ENCODE measurements at regions not wholly inside any gene's neighbourhood (a gene's known extent, or its start where the extent isn't known, plus 50 kb on each side); places are given as distances from the start of the nearest gene placed in this dataset.

GRCh38 chr9:73451003-73451402, 299.3 kb downstream of the ANXA1 start:
- no peak for TF ChIP-seq CTCF (IDR thresholded peaks at IDR 0.05; ENCODE audit: borderline replicate concordance, control extremely low read depth, extremely low read depth, insufficient read depth, missing control alignments)
- in situ Hi-C loops (cut with MboI; ENCODE audit: low sequenced_read_pairs, unreplicated experiment), result no loop called here
- DNase-seq (ENCODE audit: low spot score), result no peak

GRCh38 chr9:73459817-73460216, 308.2 kb downstream of the ANXA1 start:
- no peak for TF ChIP-seq CTCF (IDR thresholded peaks at IDR 0.05; ENCODE audit: borderline replicate concordance, control extremely low read depth, extremely low read depth, insufficient read depth, missing control alignments)
- in situ Hi-C loops (cut with MboI; ENCODE audit: low sequenced_read_pairs, unreplicated experiment), result no loop called here
- no peak for DNase-seq (ENCODE audit: low spot score)

- no peak for DNase-seq (ENCODE audit: low spot score)
- in situ Hi-C loops (cut with MboI; ENCODE audit: low sequenced_read_pairs, unreplicated experiment), result no loop called here
- no peak for TF ChIP-seq CTCF (IDR thresholded peaks at IDR 0.05; ENCODE audit: borderline replicate concordance, control extremely low read depth, extremely low read depth, insufficient read depth, missing control alignments)
Observed at GRCh38 chr9:73468716-73469115, 317.1 kb downstream of the ANXA1 start.

- TF ChIP-seq CTCF (IDR thresholded peaks at IDR 0.05; ENCODE audit: borderline replicate concordance, control extremely low read depth, extremely low read depth, insufficient read depth, missing control alignments), result no peak
- in situ Hi-C loops (cut with MboI; ENCODE audit: low sequenced_read_pairs, unreplicated experiment), result no loop called here
- no peak for DNase-seq (ENCODE audit: low spot score)
Observed at GRCh38 chr9:73470766-73471165, 319.1 kb downstream of the ANXA1 start.

- in situ Hi-C loops (cut with MboI; ENCODE audit: low sequenced_read_pairs, unreplicated experiment), result no loop called here
- no peak for TF ChIP-seq CTCF (IDR thresholded peaks at IDR 0.05; ENCODE audit: borderline replicate concordance, control extremely low read depth, extremely low read depth, insufficient read depth, missing control alignments)
Observed at GRCh38 chr9:73474002-73474600, 322.4 kb downstream of the ANXA1 start.

GRCh38 chr9:73474625-73475024, 323.0 kb downstream of the ANXA1 start:
- DNase-seq (ENCODE audit: low spot score), result no peak
- TF ChIP-seq CTCF (IDR thresholded peaks at IDR 0.05; ENCODE audit: borderline replicate concordance, control extremely low read depth, extremely low read depth, insufficient read depth, missing control alignments), result no peak
- in situ Hi-C loops (cut with MboI; ENCODE audit: low sequenced_read_pairs, unreplicated experiment), result no loop called here

More at GRCh38 chr9:73474002-73474600, 322.4 kb downstream of the ANXA1 start:
- DNase-seq (ENCODE audit: low spot score), result no peak
